ENCODE measurements at regions not wholly inside any gene's neighbourhood (a gene's known extent, or its start where the extent isn't known, plus 50 kb on each side); places are given as distances from the start of the nearest gene placed in this dataset.
A peak's percentile ranks its signal among the peaks of the same experiment; 100 is the strongest.
"Not testable (repeated sequence)": the region's sequence is repeated elsewhere in the genome, so short reads cannot be mapped to it uniquely, and the experiment has no call there.

DNA sequence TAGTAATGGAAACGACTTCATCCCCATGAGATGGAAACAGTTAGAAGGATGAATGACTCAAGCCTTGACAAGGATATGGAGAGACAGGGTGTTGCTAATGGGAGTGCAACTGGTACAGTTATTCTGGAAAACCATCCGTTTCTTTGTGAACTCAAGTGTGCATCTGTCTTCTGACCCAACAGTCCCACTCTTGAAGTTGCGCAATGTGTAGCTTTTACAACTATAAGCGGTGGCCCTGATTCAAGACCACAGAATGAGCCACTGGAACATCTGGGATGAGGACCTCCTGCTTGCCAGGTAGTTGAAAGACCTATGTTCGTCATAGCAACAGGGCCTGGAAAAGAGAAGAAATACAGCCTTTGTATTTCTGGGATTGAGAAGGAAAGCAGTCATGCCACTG is 115.8 kb upstream of the GMDS start:
- DNase-seq = no peak

DNA sequence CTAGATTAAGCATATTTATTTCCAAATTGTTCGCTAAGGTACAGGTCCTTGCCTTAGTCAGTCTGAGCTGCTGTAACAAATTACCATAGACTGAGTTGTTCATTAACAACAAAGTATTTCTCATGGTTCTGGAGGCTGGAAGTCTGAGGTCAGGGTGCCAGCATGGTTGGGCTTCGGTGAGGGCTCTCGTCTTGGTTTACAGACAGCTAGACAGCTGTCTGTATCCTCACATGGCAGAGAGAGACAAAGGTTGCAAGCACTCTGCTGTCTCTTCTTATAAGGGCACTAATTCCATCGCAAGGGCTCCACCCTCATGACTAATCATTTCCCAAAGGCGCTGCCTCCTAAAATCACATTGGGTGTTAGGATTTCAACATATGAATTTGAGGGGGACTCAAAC is 115.3 kb upstream of the GMDS start:
- DNase-seq = no peak

DNA sequence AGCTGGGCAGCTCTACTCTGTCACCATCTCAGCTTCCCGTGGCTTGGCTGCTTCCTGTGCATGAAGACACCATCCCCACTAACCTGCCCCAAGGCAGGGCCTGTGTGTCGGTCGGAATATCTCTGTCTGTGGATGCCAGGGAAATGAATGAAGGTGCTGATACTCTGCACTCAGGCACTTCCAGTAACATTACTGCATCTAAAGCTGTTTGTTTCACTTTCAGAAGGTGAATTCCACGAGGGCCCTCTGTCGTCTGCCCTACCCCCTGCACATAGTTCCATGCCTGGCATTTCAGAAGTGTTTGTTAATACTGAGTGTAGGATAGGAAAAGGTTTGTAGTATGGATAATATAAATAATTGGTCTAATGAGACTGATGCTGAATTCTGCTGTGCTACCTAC is 114.7 kb upstream of the GMDS start:
- DNase-seq = no peak

DNA sequence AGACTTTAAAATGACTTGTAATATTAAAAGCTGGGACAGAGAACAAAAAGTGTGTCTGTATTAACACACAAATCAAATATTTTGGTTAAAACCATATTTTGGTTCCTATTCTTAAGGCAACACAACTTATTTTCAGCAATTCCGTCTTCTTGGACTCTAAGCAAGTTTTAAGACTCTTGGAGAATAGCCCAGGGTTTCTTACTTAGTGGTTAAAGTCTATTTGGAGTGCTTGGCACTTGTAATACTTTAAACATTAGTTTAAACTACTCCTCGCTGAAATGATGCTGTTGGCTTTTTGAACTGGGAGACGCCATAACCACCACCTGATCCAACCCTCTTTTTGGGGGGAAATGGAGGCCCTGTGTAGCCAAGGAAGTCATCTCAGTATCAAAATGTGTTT is 109.7 kb upstream of the GMDS start:
- no peak for DNase-seq

DNA sequence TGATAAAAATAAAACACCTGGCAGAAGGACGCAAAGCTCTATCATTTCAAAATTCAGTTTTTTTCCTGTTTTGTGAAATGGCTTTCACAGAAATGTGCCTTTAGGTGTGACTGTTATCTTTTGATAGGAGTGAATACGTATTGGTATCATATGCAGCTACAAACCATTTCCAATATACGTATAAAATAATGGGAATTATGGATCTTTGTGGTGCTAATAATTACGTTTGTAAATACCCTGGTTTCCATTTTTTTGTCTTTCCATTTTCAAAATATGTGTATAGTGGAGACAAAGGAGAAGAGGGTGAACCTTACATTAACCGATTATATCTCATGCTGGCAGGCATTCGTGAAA is 108.7 kb upstream of the GMDS start:
- DNase-seq = no peak

DNA sequence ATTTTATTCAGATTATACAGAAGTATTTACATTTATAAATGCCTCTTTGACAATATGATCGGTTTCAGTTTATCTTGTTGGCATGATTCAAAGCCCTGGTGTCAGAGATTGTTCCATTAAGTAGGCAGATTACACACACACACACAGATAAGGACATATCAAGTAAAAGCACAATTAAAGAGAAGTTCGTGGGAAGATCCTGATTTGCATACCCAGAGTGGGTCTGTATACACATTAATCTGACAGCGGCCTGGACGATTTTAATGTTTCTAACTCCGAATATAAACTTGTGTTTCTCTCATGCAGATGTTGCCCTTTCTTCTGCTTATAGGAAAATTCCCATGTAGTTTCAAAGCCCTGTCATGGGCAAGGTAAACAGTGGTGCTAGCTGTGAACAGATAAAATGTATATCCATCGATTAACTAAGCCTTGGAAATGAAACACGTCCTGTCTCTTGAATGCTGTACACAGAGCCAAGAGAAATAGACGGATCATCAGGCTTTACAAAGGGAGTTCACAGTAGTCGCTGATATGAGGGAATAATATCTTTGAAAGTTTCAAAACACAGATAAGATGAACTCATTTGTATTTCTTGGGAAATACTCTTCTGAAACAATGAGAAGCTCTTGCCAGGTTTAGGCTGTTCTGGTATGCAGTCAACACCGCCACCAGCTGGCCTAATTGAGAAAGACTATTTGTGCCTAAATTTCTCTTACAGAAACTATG is 108.2 kb upstream of the GMDS start:
- DNase-seq = peak; percentile 79

DNA sequence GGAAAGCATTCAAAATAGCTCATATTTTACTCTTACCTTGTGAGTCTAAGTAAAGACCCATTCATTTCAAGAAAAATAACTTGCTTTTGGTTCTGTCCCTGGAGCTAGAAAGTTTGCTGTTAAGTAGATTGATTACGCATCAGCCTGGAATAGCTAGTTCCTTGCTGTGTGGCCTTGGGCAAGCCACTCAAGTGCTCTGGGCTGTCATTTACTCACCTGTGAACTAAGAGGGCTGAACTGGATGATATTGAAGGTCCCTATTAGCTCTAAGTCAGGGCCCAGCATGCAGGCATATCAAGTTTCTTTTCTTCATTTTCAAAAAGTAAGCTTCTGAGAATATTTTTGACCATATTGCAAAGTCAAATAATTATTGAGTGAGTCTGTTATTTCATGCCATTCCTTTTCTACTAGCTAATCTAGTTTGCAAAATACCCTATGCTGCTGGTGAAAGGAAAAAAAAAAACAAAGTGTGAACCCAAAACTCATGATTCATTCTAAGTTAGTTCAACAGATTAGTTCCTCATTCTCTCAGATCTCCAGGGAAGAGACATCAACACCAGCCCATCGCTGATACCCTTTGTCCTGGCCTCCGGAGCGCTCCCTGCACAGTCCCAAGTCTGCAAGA is 106.5 kb upstream of the GMDS start:
- DNase-seq = no peak

DNA sequence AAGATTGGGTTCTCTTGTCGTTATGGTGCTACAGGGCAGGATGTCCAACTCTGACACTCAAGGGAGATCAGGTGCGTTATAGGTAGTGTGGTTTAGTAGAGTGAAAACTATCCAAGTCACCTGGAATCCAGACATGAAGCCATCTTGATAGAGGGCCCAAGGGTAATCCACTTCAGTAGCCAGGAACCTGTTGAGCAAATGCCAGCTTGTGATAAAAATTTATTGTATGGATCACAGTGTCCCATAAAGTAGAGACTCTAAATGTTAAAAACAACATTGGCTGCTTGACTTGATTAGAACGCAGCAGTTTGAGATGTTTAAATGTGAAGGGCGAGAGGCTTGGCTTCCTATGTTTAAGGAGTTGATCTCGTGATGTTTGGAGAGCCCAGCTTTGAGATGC is 105.7 kb upstream of the GMDS start:
- no peak for DNase-seq

DNA sequence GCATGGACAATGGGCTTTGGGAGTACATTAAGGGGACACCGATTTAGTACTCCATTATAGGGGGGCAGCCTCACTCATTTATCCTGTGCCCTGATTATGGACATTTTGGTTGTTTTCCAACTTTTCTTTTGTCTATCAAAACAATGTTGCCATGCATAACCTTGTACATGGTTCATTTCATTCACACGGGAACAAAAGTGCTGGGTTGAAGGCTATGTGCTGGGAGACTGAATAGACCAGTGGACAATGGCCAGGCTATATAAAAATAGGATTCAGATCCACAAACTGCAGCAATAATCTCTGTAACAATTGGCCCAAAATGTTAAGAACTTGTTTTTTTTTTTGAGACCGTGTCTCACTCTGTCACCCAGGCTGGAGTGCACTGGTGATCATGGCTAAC is 100.7 kb upstream of the GMDS start:
- no peak for DNase-seq

DNA sequence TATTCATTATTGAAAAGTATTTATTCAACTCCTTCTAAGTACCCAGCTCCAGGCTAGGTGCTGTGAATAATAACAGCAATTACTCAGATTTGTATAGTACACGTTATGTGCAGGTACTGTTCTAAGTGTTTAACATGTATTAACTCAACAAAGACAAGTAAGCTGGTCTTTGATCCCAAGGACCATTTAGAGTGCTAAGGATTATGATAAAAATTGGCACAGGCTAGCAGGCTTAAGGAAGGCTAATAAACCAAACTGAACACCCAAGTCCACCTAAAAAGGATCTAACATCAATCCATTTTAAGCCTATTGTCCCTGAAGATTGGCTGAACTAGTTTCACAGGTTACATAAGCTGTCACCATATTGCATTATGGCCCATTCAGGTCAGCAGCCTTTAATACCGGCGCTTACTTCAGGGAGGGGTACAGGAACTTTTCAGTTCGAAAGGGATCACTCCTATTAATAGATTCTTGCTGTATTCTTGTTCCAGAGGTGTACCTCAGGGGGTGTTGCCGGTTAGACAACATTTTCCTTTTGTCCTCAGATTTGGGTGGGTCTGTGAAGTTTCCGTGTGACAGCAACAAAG is 99.0 kb upstream of the GMDS start:
- no peak for DNase-seq

DNA sequence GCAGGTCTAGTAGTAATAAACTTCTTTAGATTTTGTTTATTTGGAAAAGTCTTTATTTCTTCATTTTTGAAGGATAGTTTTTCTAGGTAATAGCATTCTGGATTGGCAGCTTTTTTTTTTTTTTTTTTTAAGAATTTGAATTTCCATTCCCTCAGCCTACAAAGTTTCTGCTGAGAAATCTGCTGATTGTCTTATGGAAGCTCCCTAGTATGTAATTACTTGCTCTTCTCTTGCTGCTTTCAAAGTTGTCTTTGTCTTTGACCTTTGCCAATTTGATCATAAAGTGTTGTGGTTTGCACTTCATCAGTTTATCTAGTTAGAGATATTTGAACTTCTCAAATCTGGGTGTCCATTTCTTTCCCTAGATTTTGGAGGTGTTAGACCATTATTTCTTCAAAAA is 82.2 kb upstream of the GMDS start:
- DNase-seq = no peak

DNA sequence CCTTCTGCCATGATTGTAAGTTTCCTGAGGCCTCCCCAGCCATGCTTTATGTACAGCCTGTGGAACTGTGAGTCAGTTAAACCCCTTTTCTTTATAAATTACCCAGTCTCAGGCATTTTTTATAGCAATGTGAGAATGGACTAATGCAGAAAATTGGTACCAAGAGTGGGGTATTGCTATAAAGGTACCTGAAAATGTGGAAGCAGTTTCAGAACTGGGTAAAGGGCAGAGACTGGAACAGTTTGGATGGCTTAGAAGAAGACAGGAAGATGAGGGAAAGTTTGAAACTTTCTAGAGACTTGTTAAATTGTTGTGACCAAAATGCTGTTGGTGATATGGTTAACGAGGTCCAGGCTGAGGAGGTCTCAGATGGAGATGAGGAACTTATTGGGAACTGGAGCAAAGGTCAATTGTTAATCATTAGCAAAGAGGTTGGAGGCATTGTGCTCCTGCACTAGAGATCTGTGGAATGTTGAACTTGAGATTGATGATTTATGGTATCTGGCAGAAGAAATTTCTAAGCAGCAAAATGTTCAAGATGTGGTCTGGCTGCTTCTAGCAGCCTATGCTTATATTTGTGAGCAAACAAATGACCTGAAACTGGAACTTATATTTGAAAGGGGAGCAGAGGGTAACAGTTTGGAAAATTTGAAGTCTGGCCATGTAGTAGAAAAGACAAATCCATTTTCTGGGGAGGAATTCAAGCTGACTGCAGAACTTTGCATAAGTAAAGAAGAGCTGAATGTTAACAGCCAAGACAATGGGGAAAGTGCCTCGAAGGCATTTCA is 79.0 kb upstream of the GMDS start:
- DNase-seq = no peak

DNA sequence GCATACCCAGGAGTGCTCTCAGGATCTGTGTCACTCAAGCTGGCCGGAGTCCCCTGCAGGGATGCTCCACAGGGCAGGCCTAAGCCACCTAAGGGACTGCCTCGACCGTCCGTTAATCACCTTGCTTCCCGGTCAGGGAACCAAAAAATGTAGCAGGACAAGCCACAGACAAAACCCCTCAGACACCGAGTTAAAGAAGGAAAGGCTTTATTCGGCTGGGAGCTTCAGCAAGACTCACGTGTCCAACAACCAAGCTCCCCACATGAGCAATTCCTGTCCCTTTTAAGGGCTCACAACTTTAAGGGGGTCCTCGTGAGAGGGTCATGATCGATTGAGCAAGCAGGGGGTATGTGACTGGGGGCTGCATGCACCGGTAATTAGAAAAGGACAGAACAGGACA is 72.1 kb upstream of the GMDS start:
- not testable (repeated sequence) for DNase-seq

DNA sequence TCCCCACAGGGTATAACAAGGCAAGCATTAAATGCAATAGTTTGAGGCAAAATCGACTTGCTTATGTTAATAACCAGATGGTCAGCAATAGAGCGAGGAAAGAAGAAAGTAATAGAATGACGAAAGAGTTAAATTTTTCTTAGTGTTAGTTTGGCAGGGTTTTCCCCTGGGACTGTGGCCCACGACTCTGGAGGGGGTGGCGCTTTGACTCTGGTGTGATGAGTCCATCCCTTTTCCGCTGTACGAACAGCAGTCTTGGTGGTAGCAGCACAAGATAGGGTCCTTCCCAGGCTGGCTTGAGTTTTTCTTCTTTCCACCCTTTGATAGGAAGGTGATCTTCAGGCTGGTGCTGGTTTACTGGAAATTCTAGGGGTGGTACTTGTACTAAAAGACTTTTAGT is 69.2 kb upstream of the GMDS start:
- no peak for DNase-seq

DNA sequence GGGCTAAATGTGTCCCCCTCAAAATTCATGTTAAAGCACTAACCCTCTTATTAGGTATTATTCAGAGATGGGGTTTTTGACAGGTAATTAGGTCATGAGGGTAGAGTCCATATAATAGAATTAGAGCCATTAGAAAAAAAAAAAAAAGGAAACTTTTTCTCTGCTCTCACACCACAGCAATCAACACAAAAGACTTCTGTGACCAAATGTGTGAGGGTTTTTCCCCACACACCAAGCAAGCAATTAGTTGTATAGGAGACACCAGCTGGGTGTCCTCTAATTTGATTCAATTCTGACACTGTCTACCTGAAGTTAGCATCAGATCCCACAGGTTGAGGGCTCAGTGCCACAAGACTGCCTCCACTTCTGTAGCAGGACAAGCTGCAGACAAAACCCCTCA is 64.6 kb upstream of the GMDS start:
- no peak for DNase-seq

DNA sequence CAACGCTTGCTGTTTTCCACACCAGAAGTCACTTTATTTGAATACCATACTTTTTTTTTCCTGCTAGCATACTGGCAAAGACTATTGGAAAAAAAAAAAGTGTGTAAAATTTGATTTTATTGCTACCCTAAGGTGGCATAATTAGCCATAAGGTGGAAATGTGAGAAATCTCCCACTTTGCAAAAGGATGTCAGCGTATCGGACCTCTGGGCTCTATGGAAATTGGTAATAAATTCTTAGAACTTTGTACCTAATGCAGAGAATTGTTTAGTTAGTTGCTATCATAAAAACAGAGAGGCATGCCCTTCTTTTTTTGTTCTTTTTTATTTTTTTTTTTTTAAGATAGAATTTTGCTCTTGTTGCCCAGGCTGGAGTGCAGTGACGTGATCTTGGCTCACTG is 63.7 kb upstream of the GMDS start:
- DNase-seq = no peak

DNA sequence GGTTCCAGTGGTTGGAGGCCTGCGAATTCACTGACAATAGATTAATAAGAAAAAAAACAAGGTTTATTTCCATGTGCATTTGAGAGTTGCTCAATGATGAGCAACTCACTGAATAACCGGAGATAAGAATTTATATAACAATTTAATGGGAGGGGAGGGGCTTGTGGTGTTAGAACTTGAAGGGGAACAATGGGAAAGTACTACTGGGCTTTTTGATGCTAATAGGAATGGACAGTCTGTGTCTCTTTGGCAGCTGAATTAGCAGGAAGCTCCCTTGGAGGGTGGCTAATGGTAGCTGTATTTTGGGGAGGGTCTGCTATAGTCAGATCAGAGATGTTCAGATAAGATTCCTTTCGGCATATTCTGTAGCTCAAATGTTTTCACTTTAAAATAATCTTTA is 62.4 kb upstream of the GMDS start:
- DNase-seq = no peak

DNA sequence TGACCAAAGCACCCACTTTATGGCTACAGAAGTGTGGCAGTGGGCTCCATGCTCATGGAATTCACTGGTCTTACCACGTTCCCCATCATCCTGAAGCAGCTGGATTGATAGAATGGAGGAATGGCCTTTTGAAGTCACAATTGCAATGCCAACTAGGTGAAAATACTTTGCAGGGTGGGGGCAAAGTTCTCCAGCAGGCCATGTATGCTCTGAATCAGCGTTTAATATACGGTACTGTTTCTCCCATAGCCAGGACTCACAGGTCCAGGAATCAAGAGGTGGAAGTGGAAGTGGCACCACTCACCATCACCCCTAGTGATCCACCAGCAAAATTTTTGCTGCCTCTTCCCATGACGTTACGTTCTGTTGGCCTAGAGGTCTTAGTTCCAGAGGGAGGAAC is 60.5 kb upstream of the GMDS start:
- DNase-seq = no peak

DNA sequence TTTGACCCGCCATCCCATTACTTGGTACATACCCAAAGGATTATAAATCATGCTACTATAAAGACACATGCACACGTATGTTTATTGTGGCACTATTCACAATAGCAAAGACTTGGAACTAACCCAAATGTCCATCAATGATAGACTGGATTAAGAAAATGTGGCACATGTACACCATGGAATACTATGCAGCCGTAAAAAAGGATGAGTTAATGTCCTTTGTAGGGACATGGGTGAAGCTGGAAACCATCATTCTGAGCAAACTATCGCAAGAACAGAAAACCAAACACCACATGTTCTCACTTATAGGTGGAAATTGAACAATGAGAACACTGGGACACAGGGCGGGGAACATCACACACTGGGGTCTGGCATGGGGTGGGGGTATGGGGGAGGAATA is 57.1 kb upstream of the GMDS start:
- DNase-seq = not testable (repeated sequence)

DNA sequence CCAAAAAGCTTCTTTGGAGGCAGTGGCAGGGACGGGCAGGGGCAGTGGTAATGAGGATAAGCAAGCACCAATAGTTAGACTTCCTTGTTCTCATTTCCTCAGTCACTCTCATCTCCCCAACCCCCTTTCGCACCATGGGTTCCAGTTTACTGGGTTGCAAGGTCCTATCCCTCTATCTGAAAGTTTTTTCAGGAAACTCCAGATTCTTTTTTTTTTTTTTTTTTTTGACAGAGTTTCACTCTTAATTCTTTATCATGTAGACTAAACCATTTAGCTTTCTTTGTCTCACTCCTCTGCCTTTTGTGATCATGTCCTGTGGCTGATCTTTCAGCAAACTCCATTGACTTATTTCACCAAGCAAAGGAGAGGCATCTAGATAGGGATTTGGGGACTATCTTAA is 51.4 kb upstream of the GMDS start:
- no peak for DNase-seq

Data from right forelimb (tissue), 1 donor.